Fibroblast of villous mesenchyme (primary cell): ENCODE measurements at regions not wholly inside any gene's neighbourhood (a gene's known extent, or its start where the extent isn't known, plus 50 kb on each side); places are given as distances from the start of the nearest gene placed in this dataset.

Experiments used
- DNase-seq: peaks from one replicate; pipeline ENCODE4 v3.0.0-alpha.2; 2010; ENCODE audit warnings: low read depth
- H3K4me3 ChIP-seq: 2 replicates; pipeline ENCODE4 v1.5.1; 2011; ENCODE audit warnings: low read depth, mild to moderate bottlenecking, low read length
- CTCF ChIP-seq: IDR thresholded peaks from 2 replicates; pipeline ENCODE4 v1.5.1; 2012; ENCODE audit warnings: low read depth, mild to moderate bottlenecking, low read length; ENCODE audit not compliant: insufficient read depth

GRCh38 chr14:27386391-27386790 is 788.6 kb upstream of the NOVA1 start:
- no peak for DNase-seq
- no peak for TF ChIP-seq CTCF
- H3K4me3 ChIP-seq: no peak overlapping the region

GRCh38 chr14:27387463-27387862 is 789.6 kb upstream of the NOVA1 start:
- TF ChIP-seq CTCF: no peak
- H3K4me3 ChIP-seq: no peak overlapping the region
- no peak for DNase-seq

GRCh38 chr14:27389402-27389801 is 791.6 kb upstream of the NOVA1 start:
- H3K4me3 ChIP-seq: no peak overlapping the region
- no peak for TF ChIP-seq CTCF
- DNase-seq: no peak

- DNase-seq: no peak
- no peak for TF ChIP-seq CTCF
Observed at GRCh38 chr14:27390155-27390554, 792.3 kb upstream of the NOVA1 start.

GRCh38 chr14:27391331-27391730 is 793.5 kb upstream of the NOVA1 start:
- no peak for DNase-seq
- no peak for TF ChIP-seq CTCF
- no peak overlapping the region for H3K4me3 ChIP-seq

More at GRCh38 chr14:27390155-27390554, 792.3 kb upstream of the NOVA1 start:
- H3K4me3 ChIP-seq: no peak overlapping the region

- TF ChIP-seq CTCF: no peak
- H3K4me3 ChIP-seq: no peak overlapping the region
- no peak for DNase-seq
Observed at GRCh38 chr14:27392153-27392552, 794.3 kb upstream of the NOVA1 start.

GRCh38 chr14:27409944-27410343 is 812.1 kb upstream of the NOVA1 start:
- TF ChIP-seq CTCF: no peak
- no peak for DNase-seq
- H3K4me3 ChIP-seq: no peak overlapping the region
